ENCODE measurements at regions not wholly inside any gene's neighbourhood (a gene's known extent, or its start where the extent isn't known, plus 50 kb on each side); places are given as distances from the start of the nearest gene placed in this dataset.
"Not testable (repeated sequence)": the region's sequence is repeated elsewhere in the genome, so short reads cannot be mapped to it uniquely, and the experiment has no call there.

- TF ChIP-seq CTCF (IDR thresholded peaks at IDR 0.05) = peak in 1 of 3 experiments; percentile 56
- TF ChIP-seq POLR2A (IDR thresholded peaks at IDR 0.05; ENCODE audit: low read depth); POLR2AphosphoS5 (IDR thresholded peaks at IDR 0.05): not testable (repeated sequence)
Measured at GRCh38 chr7:6930787-6931186, 104.7 kb upstream of the CCZ1B start.

Measured in esophagus muscularis mucosa (tissue), 3 donors.